HepG2 (cell line): ENCODE measurements at regions not wholly inside any gene's neighbourhood (a gene's known extent, or its start where the extent isn't known, plus 50 kb on each side); places are given as distances from the start of the nearest gene placed in this dataset.

Experiments used
- ATAC-seq: fragments of 200-7000 bp; cut with Tn5 transposase; 3 replicates; pipeline ENCODE4 v1.9.1; 2020; ENCODE audit warnings: mild to moderate bottlenecking, moderate library complexity
- BruUV-seq: library from RNA; stranded (reverse); fragments of 400-500 nt; replicated peaks from 2 replicates; lab custom pipeline; 2021; lab: Mats Ljungman, UMichigan
- CTCF ChIA-PET: fragments of 300-600 bp; formaldehyde crosslinking; extraction: SDS; loops from one replicate; lab custom pipeline; 2021; ENCODE audit warnings: low total read pairs, inconsistent platforms, low intra/inter-chr PET ratio; lab: Yijun Ruan, JAX
- POLR2A ChIA-PET: fragments of 350-600 bp; sonication (Branson Sonifier 250); formaldehyde crosslinking; loops from one replicate; lab custom pipeline; 2020; ENCODE audit warnings: antibody characterized with exemption, inconsistent platforms; lab: Yijun Ruan, JAX
- DNase-seq: peaks from one replicate; pipeline ENCODE4 v3.0.0-alpha.2; 2015; ENCODE audit warnings: low spot score
- FAIRE-seq: peaks from 3 replicates; lab custom pipeline; 2011; peaks lifted over from hg19 to GRCh38; lab: Jason Lieb, UNC
- H2AFZ ChIP-seq: one replicate; pipeline ENCODE4 v1.6.1; 2011; ENCODE audit warnings: low read length, inconsistent platforms
- H3K27ac ChIP-seq: fragments of 300-600 bp; 3 replicates; pipeline ENCODE4 v1.8.0; 2011; ENCODE audit warnings: mixed run types, mild to moderate bottlenecking, mixed read lengths, low read length, inconsistent platforms; ENCODE audit not compliant: insufficient read depth; ENCODE audit errors: extremely low read length
- H3K27me3 ChIP-seq, 2 experiments: fragments of 200-600 bp in 1 of 2; 2 replicates in 1 of 2; 3 replicates in 1 of 2; pipeline versions ENCODE4 v1.6.0 to v1.8.0; 2011; ENCODE audit warnings: low read length in 2 of 2, mild to moderate bottlenecking in 2 of 2, moderate library complexity in 2 of 2, inconsistent platforms in 1 of 2; ENCODE audit not compliant: insufficient read depth in 2 of 2, control insufficient read depth in 1 of 2
- H3K36me3 ChIP-seq, 2 experiments: fragments of 200-600 bp in 1 of 2; replicated peaks in 1 of 2; 2 replicates in 1 of 2; 3 replicates in 1 of 2; pipeline versions ENCODE4 v1.5.1 to v1.8.0; 2011; ENCODE audit warnings: low read length in 2 of 2, inconsistent platforms in 1 of 2; ENCODE audit not compliant: insufficient read depth in 2 of 2, control insufficient read depth in 1 of 2
- H3K4me1 ChIP-seq: 2 replicates; pipeline ENCODE4 v1.5.1; 2012; ENCODE audit warnings: low read length, inconsistent platforms; ENCODE audit not compliant: insufficient read depth
- H3K4me2 ChIP-seq: 2 replicates; pipeline ENCODE4 v1.6.0; 2011; ENCODE audit warnings: low read depth, low read length, inconsistent platforms
- H3K4me3 ChIP-seq, 3 experiments: fragments of 200-600 bp in 1 of 3; sonication (generic), shearing (Covaris generic) in 1 of 3; replicated peaks in 1 of 3; 2 replicates each; pipeline ENCODE4 v1.5.1; 2011 to 2016; ENCODE audit warnings: low read length in 3 of 3, inconsistent platforms in 2 of 3, low read depth in 2 of 3, mild to moderate bottlenecking in 2 of 3, control low read depth in 1 of 3, mixed read lengths in 1 of 3; ENCODE audit not compliant: insufficient read depth in 1 of 3
- H3K79me2 ChIP-seq: one replicate; pipeline ENCODE4 v1.6.1; 2011; ENCODE audit warnings: low read length, inconsistent platforms; ENCODE audit not compliant: insufficient read depth
- H3K9ac ChIP-seq: 2 replicates; pipeline ENCODE4 v1.6.0; 2011; ENCODE audit warnings: mild to moderate bottlenecking, low read depth, low read length, inconsistent platforms; ENCODE audit not compliant: insufficient read depth
- H3K9me3 ChIP-seq: 2 replicates; pipeline ENCODE4 v1.5.1; 2012; ENCODE audit warnings: mild to moderate bottlenecking, low read length
- H4K20me1 ChIP-seq: 2 replicates; pipeline ENCODE4 v1.6.0; 2011; ENCODE audit warnings: inconsistent platforms, mild to moderate bottlenecking, low read length, moderate library complexity; ENCODE audit not compliant: insufficient read depth
- E2F1 ChIP-seq: sonication (generic); formaldehyde crosslinking; IDR thresholded peaks from 2 replicates; pipeline ENCODE4 v1.5.0; 2020; ENCODE audit warnings: missing genetic modification reagents
- HBP1 ChIP-seq: IDR thresholded peaks from 2 replicates; pipeline ENCODE4 v1.6.1; 2016; ENCODE audit warnings: low read depth, control low read depth
- NFIB ChIP-seq: sonication (generic); formaldehyde crosslinking; IDR thresholded peaks from 2 replicates; pipeline ENCODE4 v1.9.0; 2021; ENCODE audit warnings: missing genetic modification reagents, mild to moderate bottlenecking, borderline replicate concordance
- REST ChIP-seq, 2 experiments: IDR thresholded peaks; 2 replicates each; pipeline ENCODE4 v1.6.1; 2011 to 2012; ENCODE audit warnings: low read length in 2 of 2, borderline replicate concordance in 1 of 2, low read depth in 1 of 2, mild to moderate bottlenecking in 1 of 2, moderate library complexity in 1 of 2
- SMYD3 ChIP-seq: sonication (generic); formaldehyde crosslinking; IDR thresholded peaks from 2 replicates; pipeline ENCODE4 v1.8.1; 2023; ENCODE audit warnings: mild to moderate bottlenecking, missing genetic modification reagents
- ZBTB38 ChIP-seq: sonication (generic); formaldehyde crosslinking; IDR thresholded peaks from 2 replicates; pipeline ENCODE4 v1.5.1; 2020; ENCODE audit warnings: mild to moderate bottlenecking, missing genetic modification reagents
- ZMAT3 ChIP-seq: sonication (generic); formaldehyde crosslinking; conservative IDR thresholded peaks from 2 replicates; pipeline ENCODE4 v1.7.0; 2021; ENCODE audit warnings: missing genetic modification reagents
- ZMYM2 ChIP-seq: sonication (generic); formaldehyde crosslinking; IDR thresholded peaks from 2 replicates; pipeline ENCODE4 v1.8.0; 2022; ENCODE audit warnings: mild to moderate bottlenecking, missing genetic modification reagents
- ZNF230 ChIP-seq: sonication (generic); formaldehyde crosslinking; IDR thresholded peaks from 2 replicates; pipeline ENCODE4 v1.4.0; 2020; ENCODE audit warnings: mild to moderate bottlenecking, missing genetic modification reagents
- ZNF30 ChIP-seq: sonication (generic); formaldehyde crosslinking; IDR thresholded peaks from 2 replicates; pipeline ENCODE4 v1.5.0; 2020; ENCODE audit warnings: mild to moderate bottlenecking, missing genetic modification reagents
- ZNF362 ChIP-seq: sonication (generic); formaldehyde crosslinking; IDR thresholded peaks from 2 replicates; pipeline ENCODE4 v1.4.0; 2020; ENCODE audit warnings: missing genetic modification reagents, mild to moderate bottlenecking, borderline replicate concordance
- ZNF75D ChIP-seq: sonication (generic); formaldehyde crosslinking; IDR thresholded peaks from 2 replicates; pipeline ENCODE4 v1.8.1; 2023; ENCODE audit warnings: missing genetic modification reagents, mild to moderate bottlenecking, borderline replicate concordance
- ZSCAN29 ChIP-seq: sonication (generic); formaldehyde crosslinking; conservative IDR thresholded peaks from 2 replicates; pipeline ENCODE4 v1.4.0; 2020; ENCODE audit warnings: mild to moderate bottlenecking, missing genetic modification reagents
- WGBS: methylation state at CpG from one replicate; pipeline ENCODE4 v1.1.6; 2017; ENCODE audit warnings: low lambda C conversion rate; 5-methylcytosine and 5-hydroxymethylcytosine counted together
- in situ Hi-C: cut with HindIII; loops from 2 replicates; pipeline ENCODE4 v1.10.0; 2017; ENCODE audit warnings: low pct_unique_long_range_greater_than_20kb; ENCODE audit not compliant: extremely low pct_ligation_motif_present
- intact Hi-C: fragments of 100-400 bp; cut with micrococcal nuclease; formaldehyde crosslinking; loops from one replicate; pipeline ENCODE4 v1.10.0; 2022; ENCODE audit not compliant: unreplicated experiment
- TF ChIP-seq, protein P1 (sequence below): sonication (generic); formaldehyde crosslinking; IDR thresholded peaks from 2 replicates; pipeline ENCODE4 v1.5.0; 2020; ENCODE audit warnings: missing genetic modification reagents

DNA sequence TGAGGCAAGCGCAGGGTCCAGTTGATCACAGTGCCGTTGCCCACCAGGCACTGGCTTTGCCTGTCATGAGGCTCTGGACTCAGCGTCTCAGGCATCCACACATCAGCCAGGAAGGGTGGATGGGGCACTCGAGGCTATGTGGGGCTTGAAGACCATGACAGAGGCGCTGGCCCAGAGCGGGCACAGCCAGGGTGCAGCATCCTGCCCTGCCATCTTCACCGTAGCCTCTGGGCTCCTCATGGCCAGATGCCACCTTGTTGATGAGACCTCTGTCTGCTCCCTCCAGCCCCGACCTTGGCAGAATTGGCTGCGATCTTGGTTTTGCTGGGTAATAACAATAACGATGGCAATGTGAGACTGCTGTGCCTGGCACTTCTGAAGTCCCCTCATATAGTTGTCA, 404.2 kb upstream of the IRX2 start (continued):
- no peak for TF ChIP-seq HBP1 (CRISPR knock-in tag)
- no peak for TF ChIP-seq E2F1 (CRISPR knock-in tag)
- TF ChIP-seq ZNF362, result no peak
- TF ChIP-seq ZSCAN29, result no peak
- no peak for TF ChIP-seq REST (IDR thresholded peaks at IDR 0.05; ENCODE audit: borderline replicate concordance in 1 of 2, low read depth in 1 of 2, low read length in 2 of 2)

GRCh38 chr5:3155046-3155445, 403.6 kb upstream of the IRX2 start:
- Histone ChIP-seq H3K36me3 (no peaks in the 10 kb centered on the region), H4K20me1 (no peaks in the 10 kb centered on the region), H3K79me2 (no peaks in the 10 kb centered on the region), H3K27me3 (peaks cover 0 to 7% of the 10 kb centered on the region in 2 experiments; a peak in 1 of 5 replicates), H3K4me2 (no peak overlapping the region), H3K9ac (no peak overlapping the region), H3K9me3 (no peaks in the 10 kb centered on the region), H2AFZ (no peak overlapping the region), H3K4me1 (no peaks in the 10 kb centered on the region), H3K27ac (no peak overlapping the region), H3K4me3 (no peak overlapping the region)
- no peak for ATAC-seq
- FAIRE-seq, result no peak
- ChIA-PET CTCF (no interaction called here), POLR2A (no interaction called here)
- in situ Hi-C loops (no loop called here), intact Hi-C loops (no loop called here)
- WGBS, result 16% methylated on average over 9 of the region's 10 CpGs
- no peak for DNase-seq
- no TSS peak for BruUV-seq
- TF ChIP-seq SMYD3 (CRISPR knock-in tag) (no peak), ZMYM2 (CRISPR knock-in tag) (no peak), ZNF30 (no peak), ZBTB38 (CRISPR knock-in tag) (no peak), ZNF75D (no peak), ZMAT3 (no peak), NFIB (CRISPR knock-in tag) (no peak), ZNF230 (CRISPR knock-in tag) (no peak)
- TF ChIP-seq, protein P1, sequence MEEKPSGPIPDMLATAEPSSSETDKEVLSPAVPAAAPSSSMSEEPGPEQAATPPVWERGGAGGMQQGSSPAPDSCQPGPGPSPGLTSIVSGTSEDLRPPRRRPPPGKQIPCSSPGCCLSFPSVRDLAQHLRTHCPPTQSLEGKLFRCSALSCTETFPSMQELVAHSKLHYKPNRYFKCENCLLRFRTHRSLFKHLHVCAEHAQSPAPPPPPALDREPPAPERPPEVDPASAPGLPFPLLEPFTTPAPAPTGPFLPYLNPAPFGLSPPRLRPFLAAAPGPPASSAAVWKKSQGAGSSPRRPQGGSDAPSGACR (CRISPR knock-in tag), result no peak
